A673 (cell line): ENCODE measurements at regions not wholly inside any gene's neighbourhood (a gene's known extent, or its start where the extent isn't known, plus 50 kb on each side); places are given as distances from the start of the nearest gene placed in this dataset.

ENCODE experiments used
- BruUV-seq: library from RNA; stranded (reverse); fragments of 400-500 nt; replicated peaks from 2 replicates; lab custom pipeline; 2021; lab: Mats Ljungman, UMichigan
- CTCF ChIA-PET: fragments of 300-600 bp; sonication (Branson Sonifier 250); formaldehyde crosslinking; loops from one replicate; lab custom pipeline; 2022; ENCODE audit warnings: antibody characterized with exemption; lab: Charles Lee
- POLR2A ChIA-PET: fragments of 300-600 bp; sonication (Branson Sonifier 250); formaldehyde crosslinking; loops from one replicate; lab custom pipeline; 2022; ENCODE audit warnings: antibody characterized with exemption; ENCODE audit not compliant: low non-redundant PET; lab: Charles Lee
- DNase-seq: peaks from one replicate; pipeline ENCODE4 v3.0.0-alpha.2; 2015; ENCODE audit warnings: low spot score
- H3K27ac ChIP-seq: fragments of 200-600 bp; sonication (generic); 2 replicates; pipeline ENCODE4 v1.5.1; 2016; ENCODE audit warnings: mixed run types, low read depth, mild to moderate bottlenecking, mixed read lengths, antibody characterized with exemption, low read length; ENCODE audit not compliant: poor library complexity, severe bottlenecking
- H3K27me3 ChIP-seq: fragments of 200-600 bp; sonication (generic); replicated peaks from 2 replicates; pipeline ENCODE4 v1.6.1; 2017; ENCODE audit warnings: mixed run types, low read depth, mild to moderate bottlenecking, mixed read lengths, antibody characterized with exemption, low read length; ENCODE audit not compliant: insufficient read depth, poor library complexity
- H3K36me3 ChIP-seq: fragments of 200-600 bp; sonication (generic); 2 replicates; pipeline ENCODE4 v1.6.1; 2016; ENCODE audit warnings: mixed run types, mild to moderate bottlenecking, mixed read lengths, antibody characterized with exemption, low read length; ENCODE audit not compliant: insufficient read depth, poor library complexity, severe bottlenecking
- H3K4me1 ChIP-seq: fragments of 200-600 bp; sonication (generic); 2 replicates; pipeline ENCODE4 v1.6.1; 2017; ENCODE audit warnings: mixed run types, mild to moderate bottlenecking, mixed read lengths, antibody characterized with exemption, low read length; ENCODE audit not compliant: insufficient read depth, poor library complexity, severe bottlenecking
- H3K4me3 ChIP-seq: fragments of 200-600 bp; sonication (generic); 2 replicates; pipeline ENCODE4 v1.5.1; 2016; ENCODE audit warnings: low read depth, mixed run types, mild to moderate bottlenecking, mixed read lengths, low read length; ENCODE audit not compliant: poor library complexity, severe bottlenecking
- H3K9me3 ChIP-seq: fragments of 200-600 bp; sonication (generic); 2 replicates; pipeline ENCODE4 v1.6.1; 2016; ENCODE audit warnings: mixed run types, low read depth, mild to moderate bottlenecking, mixed read lengths, antibody characterized with exemption, low read length; ENCODE audit not compliant: poor library complexity, severe bottlenecking
- EZH2 ChIP-seq: fragments of 200-600 bp; sonication (generic); IDR thresholded peaks from 2 replicates; pipeline ENCODE4 v1.6.1; 2017; ENCODE audit warnings: borderline replicate concordance, low read depth, mild to moderate bottlenecking, mixed read lengths, antibody characterized with exemption, low read length; ENCODE audit not compliant: poor library complexity, severe bottlenecking
- intact Hi-C: fragments of 100-400 bp; cut with micrococcal nuclease; formaldehyde crosslinking; loops from one replicate; pipeline ENCODE4 v1.10.0; 2022; ENCODE audit not compliant: unreplicated experiment
- TF ChIP-seq, protein P1 (sequence below): fragments of 300-800, 200-600 bp; sonication (generic); conservative IDR thresholded peaks from 2 replicates; pipeline ENCODE4 v1.5.1; 2017; ENCODE audit warnings: low read depth, mild to moderate bottlenecking, antibody characterized with exemption, low read length, moderate library complexity, mixed read lengths

DNA sequence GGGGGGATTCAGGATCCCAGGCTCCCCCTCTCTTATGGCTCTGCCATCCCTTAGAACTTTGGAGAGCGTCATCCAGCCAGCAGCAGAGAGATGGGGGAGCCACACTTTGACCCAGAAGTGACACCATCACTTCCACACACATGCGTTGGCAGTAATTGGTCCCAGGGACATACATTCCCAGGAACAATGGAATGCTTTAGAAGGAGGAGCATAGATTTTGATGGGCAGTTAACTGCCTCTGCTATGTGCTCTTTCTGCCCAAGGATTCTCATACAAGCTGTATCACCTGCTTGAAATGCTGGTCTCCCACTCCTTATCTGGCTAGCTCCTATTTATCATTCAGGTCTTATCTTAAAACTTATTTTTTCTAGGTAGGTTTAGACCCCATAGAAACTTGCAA is 109.0 kb upstream of the RPH3A start:
- ChIA-PET POLR2A (no interaction called here), CTCF (no interaction called here)
- DNase-seq, result no peak
- H3K4me1 ChIP-seq, result peaks cover 12% of the 10 kb centered on the region
- no peak for TF ChIP-seq EZH2
- TF ChIP-seq, protein P1, sequence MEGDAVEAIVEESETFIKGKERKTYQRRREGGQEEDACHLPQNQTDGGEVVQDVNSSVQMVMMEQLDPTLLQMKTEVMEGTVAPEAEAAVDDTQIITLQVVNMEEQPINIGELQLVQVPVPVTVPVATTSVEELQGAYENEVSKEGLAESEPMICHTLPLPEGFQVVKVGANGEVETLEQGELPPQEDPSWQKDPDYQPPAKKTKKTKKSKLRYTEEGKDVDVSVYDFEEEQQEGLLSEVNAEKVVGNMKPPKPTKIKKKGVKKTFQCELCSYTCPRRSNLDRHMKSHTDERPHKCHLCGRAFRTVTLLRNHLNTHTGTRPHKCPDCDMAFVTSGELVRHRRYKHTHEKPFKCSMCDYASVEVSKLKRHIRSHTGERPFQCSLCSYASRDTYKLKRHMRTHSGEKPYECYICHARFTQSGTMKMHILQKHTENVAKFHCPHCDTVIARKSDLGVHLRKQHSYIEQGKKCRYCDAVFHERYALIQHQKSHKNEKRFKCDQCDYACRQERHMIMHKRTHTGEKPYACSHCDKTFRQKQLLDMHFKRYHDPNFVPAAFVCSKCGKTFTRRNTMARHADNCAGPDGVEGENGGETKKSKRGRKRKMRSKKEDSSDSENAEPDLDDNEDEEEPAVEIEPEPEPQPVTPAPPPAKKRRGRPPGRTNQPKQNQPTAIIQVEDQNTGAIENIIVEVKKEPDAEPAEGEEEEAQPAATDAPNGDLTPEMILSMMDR, result no peak
- intact Hi-C loops, result no loop called here
- H3K9me3 ChIP-seq, result no peaks in the 10 kb centered on the region
- BruUV-seq, result no TSS peak
- no peaks in the 10 kb centered on the region for H3K27me3 ChIP-seq
- no peak overlapping the region for H3K27ac ChIP-seq
- no peaks in the 10 kb centered on the region for H3K36me3 ChIP-seq
- H3K4me3 ChIP-seq, result no peak overlapping the region

DNA sequence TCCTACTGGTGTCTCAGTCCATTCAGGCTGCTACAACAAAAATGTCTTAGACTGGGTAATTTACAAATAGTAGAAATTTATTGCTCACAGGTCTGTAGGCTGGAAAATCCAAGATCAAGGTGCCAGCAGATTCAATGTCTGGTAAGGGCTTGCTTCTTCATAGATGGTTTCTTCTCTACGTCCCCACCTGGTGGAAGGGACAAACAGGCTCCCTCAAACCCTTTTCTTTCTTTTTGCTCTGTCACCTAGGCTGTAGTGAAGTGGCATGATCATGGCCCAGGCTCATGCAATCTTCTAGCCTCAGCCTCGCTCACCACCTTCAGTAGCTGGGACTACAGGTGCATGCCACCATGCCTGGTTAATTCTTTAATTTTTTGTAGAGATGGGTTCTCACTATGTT is 106.8 kb upstream of the RPH3A start:
- TF ChIP-seq, protein P1, result no peak
- no peak for TF ChIP-seq EZH2
- no peaks in the 10 kb centered on the region for H3K36me3 ChIP-seq
- ChIA-PET CTCF (no interaction called here), POLR2A (no interaction called here)
- no peak overlapping the region for H3K27ac ChIP-seq
- no peaks in the 10 kb centered on the region for H3K27me3 ChIP-seq
- no peak for DNase-seq
- H3K4me3 ChIP-seq, result no peak overlapping the region
- intact Hi-C loops, result no loop called here
- no peaks in the 10 kb centered on the region for H3K9me3 ChIP-seq
- no TSS peak for BruUV-seq
- peaks cover 5% of the 10 kb centered on the region for H3K4me1 ChIP-seq

DNA sequence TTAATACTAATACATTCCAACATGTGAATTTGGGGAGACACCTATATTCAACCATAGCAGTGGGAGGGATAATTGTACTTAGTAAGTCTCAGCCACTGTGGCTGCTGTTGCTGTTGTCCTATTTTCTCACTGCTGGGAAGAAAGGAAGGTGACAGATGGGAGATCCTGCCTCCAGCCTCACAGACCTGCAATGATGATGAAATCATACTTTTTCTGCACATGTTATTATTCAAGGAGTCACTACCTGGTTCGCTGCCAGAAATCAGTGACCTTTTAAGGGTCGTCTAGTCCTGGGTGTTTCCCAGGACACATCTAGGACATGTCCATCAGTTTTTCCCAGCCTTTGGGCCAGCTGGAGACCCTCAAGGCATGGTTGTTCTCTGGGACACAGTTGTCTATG is 106.2 kb upstream of the RPH3A start:
- CTCF ChIA-PET, result no interaction called here
- BruUV-seq, result no TSS peak
- intact Hi-C loops, result no loop called here

More for the DNA sequence above, 106.2 kb upstream of the RPH3A start:
- H3K36me3 ChIP-seq, result no peaks in the 10 kb centered on the region
- DNase-seq, result no peak
- H3K4me1 ChIP-seq, result no peaks in the 10 kb centered on the region
- TF ChIP-seq EZH2, result no peak
- TF ChIP-seq, protein P1, result no peak
- no peaks in the 10 kb centered on the region for H3K27me3 ChIP-seq
- no peak overlapping the region for H3K27ac ChIP-seq
- H3K4me3 ChIP-seq, result no peak overlapping the region
- no peaks in the 10 kb centered on the region for H3K9me3 ChIP-seq
- POLR2A ChIA-PET, result no interaction called here
